ENCODE measurements at regions not wholly inside any gene's neighbourhood (a gene's known extent, or its start where the extent isn't known, plus 50 kb on each side); places are given as distances from the start of the nearest gene placed in this dataset.

GRCh38 chr5:1737790-1738405 is 61.7 kb downstream of the MRPL36 start:
- Histone ChIP-seq H2AFZ (no peak overlapping the region), H3K4me3 (no peak overlapping the region), H3K9me2 (ENCODE audit: insufficient read depth) (no peaks in the 10 kb centered on the region), H4K20me1 (ENCODE audit: insufficient read depth) (no peaks in the 10 kb centered on the region), H3K4me2 (no peak overlapping the region), H3K4me1 (replicated peaks; ENCODE audit: insufficient read depth) (no peaks in the 10 kb centered on the region), H3K36me3 (ENCODE audit: low read depth) (no peaks in the 10 kb centered on the region), H3K9me3 (ENCODE audit: insufficient read depth, low read depth) (peaks cover 3% of the 10 kb centered on the region; the same call in 1 of the 2 replicates), H3K27ac (no peak overlapping the region), H3K27me3 (ENCODE audit: insufficient read depth, low read depth) (peaks cover 92% of the 10 kb centered on the region), H3K79me2 (ENCODE audit: low read depth) (no peaks in the 10 kb centered on the region), H3F3A (ENCODE audit: insufficient read depth, low read depth) (no peaks in the 10 kb centered on the region)
- DNase-seq = peak in 1 of 2 experiments; percentile 34
- no TSS peak for BruUV-seq (replicated peaks)
- no peak for TF ChIP-seq EZH2 (IDR thresholded peaks at IDR 0.05; ENCODE audit: low read depth)
- peak; percentile 90 for TF ChIP-seq CTCF (conservative IDR thresholded peaks at IDR 0.05)
- ChIA-PET POLR2A (ENCODE audit: unreplicated experiment) (no interaction called here), CTCF (no interaction called here)
- intact Hi-C loops (cut with micrococcal nuclease; ENCODE audit: unreplicated experiment) = no loop called here

GRCh38 chr5:1736889-1737711 is 62.5 kb downstream of the MRPL36 start:
- Histone ChIP-seq H2AFZ (no peak overlapping the region), H3K4me1 (replicated peaks; ENCODE audit: insufficient read depth) (no peaks in the 10 kb centered on the region), H3K36me3 (ENCODE audit: low read depth) (no peaks in the 10 kb centered on the region), H3K4me3 (no peak overlapping the region), H3K79me2 (ENCODE audit: low read depth) (no peaks in the 10 kb centered on the region), H3K27ac (no peak overlapping the region), H3K27me3 (ENCODE audit: insufficient read depth, low read depth) (peaks cover 92% of the 10 kb centered on the region), H3K9me2 (ENCODE audit: insufficient read depth) (no peaks in the 10 kb centered on the region), H3K4me2 (no peak overlapping the region), H3K9me3 (ENCODE audit: insufficient read depth, low read depth) (peaks cover 2% of the 10 kb centered on the region; the same call in 1 of the 2 replicates), H4K20me1 (ENCODE audit: insufficient read depth) (no peaks in the 10 kb centered on the region), H3F3A (ENCODE audit: insufficient read depth, low read depth) (no peaks in the 10 kb centered on the region)
- peak in 1 of 2 experiments; percentile 3 for DNase-seq
- intact Hi-C loops (cut with micrococcal nuclease; ENCODE audit: unreplicated experiment) = no loop called here
- ChIA-PET POLR2A (ENCODE audit: unreplicated experiment) (no interaction called here), CTCF (no interaction called here)
- BruUV-seq (replicated peaks) = no TSS peak
- TF ChIP-seq CTCF (conservative IDR thresholded peaks at IDR 0.05) (no peak), EZH2 (IDR thresholded peaks at IDR 0.05; ENCODE audit: low read depth) (0 out of 2 replicates have a peak, but pooled peaks have one; percentile 41)

GRCh38 chr5:1736065-1736464 is 63.6 kb downstream of the MRPL36 start:
- H3K36me3 ChIP-seq (ENCODE audit: low read depth) = no peaks in the 10 kb centered on the region
- no peak overlapping the region for H2AFZ ChIP-seq
- TF ChIP-seq EZH2 (IDR thresholded peaks at IDR 0.05; ENCODE audit: low read depth) = no peak
- TF ChIP-seq CTCF (conservative IDR thresholded peaks at IDR 0.05) = no peak
- intact Hi-C loops (cut with micrococcal nuclease; ENCODE audit: unreplicated experiment) = no loop called here
- H3K4me1 ChIP-seq (replicated peaks; ENCODE audit: insufficient read depth) = no peaks in the 10 kb centered on the region
- H3F3A ChIP-seq (ENCODE audit: insufficient read depth, low read depth) = no peaks in the 10 kb centered on the region
- H4K20me1 ChIP-seq (ENCODE audit: insufficient read depth) = no peaks in the 10 kb centered on the region
- H3K79me2 ChIP-seq (ENCODE audit: low read depth) = no peaks in the 10 kb centered on the region
- no peak overlapping the region for H3K27ac ChIP-seq
- DNase-seq = no peak
- H3K27me3 ChIP-seq (ENCODE audit: insufficient read depth, low read depth) = peaks cover 94% of the 10 kb centered on the region
- no peaks in the 10 kb centered on the region for H3K9me3 ChIP-seq (ENCODE audit: insufficient read depth, low read depth)
- ChIA-PET CTCF (no interaction called here), POLR2A (ENCODE audit: unreplicated experiment) (no interaction called here)
- H3K4me2 ChIP-seq = no peak overlapping the region
- no TSS peak for BruUV-seq (replicated peaks)
- H3K4me3 ChIP-seq = no peak overlapping the region
- no peaks in the 10 kb centered on the region for H3K9me2 ChIP-seq (ENCODE audit: insufficient read depth)

Data from PC-9 (cell line).